ENCODE measurements at regions not wholly inside any gene's neighbourhood (a gene's known extent, or its start where the extent isn't known, plus 50 kb on each side); places are given as distances from the start of the nearest gene placed in this dataset.

- no peak for TF ChIP-seq MGA (IDR thresholded peaks at IDR 0.05)
- no peak for TF ChIP-seq NONO (IDR thresholded peaks at IDR 0.05; ENCODE audit: low read depth in 2 of 2, low read length in 1 of 2)
- TF ChIP-seq NUFIP1 (IDR thresholded peaks at IDR 0.05; ENCODE audit: partially characterized antibody), result no peak
- TF ChIP-seq UBTF (IDR thresholded peaks at IDR 0.05; ENCODE audit: borderline replicate concordance in 1 of 2, low read depth in 2 of 2, low read length in 2 of 2), result no peak
- TF ChIP-seq ZBTB5 (IDR thresholded peaks at IDR 0.05), result no peak
- TF ChIP-seq OTX1 (CRISPR knock-in tag; IDR thresholded peaks at IDR 0.05), result no peak
- no peak for TF ChIP-seq TAF15 (IDR thresholded peaks at IDR 0.05; ENCODE audit: low read depth, low read length)
- no peak for TF ChIP-seq ZNF436 (CRISPR knock-in tag; IDR thresholded peaks at IDR 0.05)
- no peak for TF ChIP-seq NCOA1 (IDR thresholded peaks at IDR 0.05; ENCODE audit: low read depth)
- TF ChIP-seq ZNF347 (CRISPR knock-in tag; IDR thresholded peaks at IDR 0.05; ENCODE audit: low read depth), result no peak
Measured at GRCh38 chr2:184541591-184541990, 56.7 kb upstream of the ZNF804A start (continued).
